ENCODE measurements at regions not wholly inside any gene's neighbourhood (a gene's known extent, or its start where the extent isn't known, plus 50 kb on each side); places are given as distances from the start of the nearest gene placed in this dataset.

DNA sequence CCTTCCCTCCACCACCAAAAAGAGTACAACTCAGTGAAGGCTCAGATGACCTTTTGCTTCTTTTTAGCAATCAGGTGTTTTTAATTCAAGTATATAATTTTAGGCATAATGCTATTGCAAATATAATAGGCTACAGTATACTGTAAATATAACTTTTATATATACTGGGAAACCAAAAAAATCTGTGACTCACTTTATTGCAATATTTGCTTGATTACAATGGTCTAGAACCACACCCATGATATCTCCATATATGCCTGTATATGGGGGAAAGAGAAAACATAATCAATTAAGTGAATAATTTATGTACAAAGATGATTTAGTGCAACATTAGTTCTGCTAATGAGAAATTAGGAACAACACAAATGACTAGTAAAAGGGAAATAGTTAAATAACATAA lies 134.3 kb downstream of the TLE3 start:
- no peak for DNase-seq

DNA sequence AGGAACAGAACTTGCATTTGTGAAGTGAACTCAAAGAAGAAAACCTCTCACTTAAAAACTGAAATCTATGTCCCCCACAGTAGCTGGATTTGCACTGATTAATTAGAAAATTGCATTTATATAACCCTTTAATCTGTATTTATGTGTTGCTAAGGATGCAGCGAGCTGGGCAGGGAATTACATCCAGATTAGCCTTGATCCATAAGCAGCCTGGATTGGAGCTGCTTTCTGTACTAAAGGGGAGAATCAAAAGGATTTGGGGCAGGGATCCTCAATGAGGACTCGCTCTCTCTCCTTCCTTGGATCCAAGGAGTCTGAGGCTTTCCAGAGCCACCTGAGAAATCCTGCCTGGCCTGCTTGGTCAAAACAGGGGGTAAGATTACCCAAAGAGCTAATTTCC lies 125.9 kb downstream of the TLE3 start:
- no peak for DNase-seq

DNA sequence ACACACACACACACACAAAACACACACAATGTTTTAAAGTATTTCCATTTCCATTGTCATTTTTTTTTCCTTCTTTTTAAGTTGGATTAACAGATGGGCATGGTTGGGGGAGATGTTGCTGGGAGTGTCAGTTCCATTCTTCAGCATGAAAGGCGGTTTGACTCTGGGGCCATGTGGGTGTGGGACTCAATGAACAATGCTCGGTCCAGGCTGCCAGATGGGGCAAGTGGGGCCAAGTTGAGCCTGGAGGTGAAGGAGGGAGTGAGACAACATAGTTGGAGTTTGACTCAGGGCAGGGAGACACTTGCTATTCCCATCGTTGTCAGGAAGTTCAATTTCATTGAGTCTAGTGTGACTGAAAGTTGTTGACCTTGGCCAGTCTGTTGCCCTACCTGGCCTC lies 125.3 kb downstream of the TLE3 start:
- DNase-seq, result no peak

DNA sequence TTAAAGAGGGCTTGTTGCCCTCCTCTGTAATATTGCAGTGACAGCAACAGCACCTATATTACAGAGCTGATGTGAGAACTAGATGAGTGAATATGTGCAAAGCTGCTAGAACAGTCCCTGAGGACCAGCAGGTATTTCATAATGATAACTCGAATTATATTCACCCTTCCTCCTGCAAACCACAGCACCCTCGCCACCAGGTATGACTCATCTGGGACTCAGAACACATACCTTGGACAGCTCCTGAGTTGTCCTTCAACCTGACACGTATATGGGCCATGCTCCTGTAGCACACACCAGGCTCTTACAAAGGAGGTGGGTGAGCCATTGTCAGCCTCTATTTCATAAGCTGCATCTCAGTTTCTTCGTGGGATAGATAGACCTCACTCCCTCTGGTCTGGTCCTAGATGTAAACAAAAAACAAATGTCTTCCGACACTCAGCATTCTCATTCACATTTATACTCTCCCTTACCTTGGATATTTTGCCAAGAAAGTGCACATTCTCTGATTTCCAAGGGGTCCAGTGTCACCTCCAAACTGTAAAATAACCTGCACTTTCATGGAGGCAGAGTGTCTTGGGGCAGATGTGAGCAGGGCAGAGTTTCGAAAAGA lies 124.5 kb downstream of the TLE3 start:
- DNase-seq, result no peak

DNA sequence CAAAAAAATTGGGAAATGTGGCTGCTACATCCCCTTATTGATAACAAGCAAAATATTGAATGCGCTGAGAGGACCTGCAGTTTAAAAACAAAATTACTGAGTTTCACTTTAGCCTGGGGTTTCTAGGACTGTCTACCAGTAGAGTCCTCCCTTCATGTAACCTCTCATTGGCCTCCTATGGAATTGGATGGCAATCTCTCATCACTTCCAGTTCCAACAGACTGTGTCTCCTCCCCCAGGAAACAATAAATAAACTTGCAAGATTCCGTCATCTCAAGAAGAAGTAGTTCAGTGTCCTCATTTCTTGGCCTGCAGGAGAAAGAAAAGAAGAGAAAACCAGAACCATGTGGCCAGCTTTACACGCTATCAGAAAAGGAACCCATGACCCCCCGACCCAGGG lies 123.8 kb downstream of the TLE3 start:
- DNase-seq, result no peak

DNA sequence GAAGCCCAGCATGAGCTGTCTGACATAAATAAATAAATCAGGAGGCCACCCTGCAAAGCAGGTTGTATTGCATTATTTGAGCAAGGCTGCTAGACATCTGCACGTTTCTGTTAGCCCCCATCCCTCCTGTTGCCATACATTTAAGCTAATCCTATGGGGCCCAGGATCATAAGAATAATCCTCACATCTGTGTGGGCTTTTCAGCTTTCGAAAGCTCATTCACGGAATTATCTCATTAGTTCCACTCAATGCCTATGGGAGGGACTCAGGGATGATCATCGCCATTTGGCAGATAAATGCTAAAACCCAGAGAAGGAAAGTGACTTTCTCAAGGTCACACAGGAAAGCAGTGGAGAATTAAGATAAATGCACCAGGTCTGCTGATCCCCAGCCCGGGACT lies 123.4 kb downstream of the TLE3 start:
- no peak for DNase-seq

DNA sequence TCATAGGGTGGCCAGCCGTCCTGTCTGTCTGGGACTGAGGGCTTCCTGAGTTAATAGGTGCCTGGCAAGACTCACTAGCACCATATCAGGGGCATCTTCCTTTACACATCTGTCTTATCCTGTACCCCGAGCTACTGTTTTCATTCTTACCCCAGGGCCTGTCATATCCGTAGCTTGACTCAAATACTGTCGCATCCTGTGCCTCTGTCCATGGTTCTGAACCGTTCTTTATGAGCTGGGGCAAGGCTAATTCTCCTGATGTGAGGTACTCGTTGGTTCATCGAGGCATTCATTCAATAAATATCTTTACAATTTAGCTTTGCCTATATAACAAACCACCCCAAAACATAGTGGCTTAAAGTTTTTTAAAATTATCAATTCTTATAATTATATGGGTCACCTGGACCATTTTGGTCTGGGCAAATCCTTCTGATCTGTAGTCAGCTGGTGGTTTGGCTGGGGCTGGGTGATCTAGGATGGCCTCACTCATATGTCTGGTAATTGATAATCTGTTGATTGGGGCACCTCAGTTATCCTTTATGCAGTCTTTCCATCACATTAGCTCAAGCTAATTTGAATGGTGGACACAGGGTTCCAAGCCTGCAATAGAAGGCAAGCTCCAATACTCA lies 121.2 kb downstream of the TLE3 start:
- no peak for DNase-seq

DNA sequence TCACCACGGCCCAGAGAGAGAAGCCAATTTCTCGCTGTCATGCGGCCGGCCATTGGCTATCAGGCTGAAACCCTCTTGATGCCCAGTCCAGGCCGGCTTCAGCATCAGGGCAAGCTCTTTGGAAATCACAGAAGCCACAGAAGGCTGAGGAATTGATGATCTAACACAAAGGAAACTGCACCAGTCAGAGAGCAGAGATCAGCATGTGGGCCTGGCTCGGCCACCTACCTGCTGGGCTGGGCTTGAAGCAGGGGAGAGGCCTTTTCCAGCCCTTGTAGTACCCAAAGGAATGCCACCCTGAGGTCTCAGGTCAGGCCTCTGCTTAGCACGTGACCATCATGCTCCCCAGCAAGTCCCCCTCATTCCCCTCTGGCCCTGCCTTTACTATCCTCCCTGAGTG lies 119.1 kb downstream of the TLE3 start:
- DNase-seq, result no peak

DNA sequence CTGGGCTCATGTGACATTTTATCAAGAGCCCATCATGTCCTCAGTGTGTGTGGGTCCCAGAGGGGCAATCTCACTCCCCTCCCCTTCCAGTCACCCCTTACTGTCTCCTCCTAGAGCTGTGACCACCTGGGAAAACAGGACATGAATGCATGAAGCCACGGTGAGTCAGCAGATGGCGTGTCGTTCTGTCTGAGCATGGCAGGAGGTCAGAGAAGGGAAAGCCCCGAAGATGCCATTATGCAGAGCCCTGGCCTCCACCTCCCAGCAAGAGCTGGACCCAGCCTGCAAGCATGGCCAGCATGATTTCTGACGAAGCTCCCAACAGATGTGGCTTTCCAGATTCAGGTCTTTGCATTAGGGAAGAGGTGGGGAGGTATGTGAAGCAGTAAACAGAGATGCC lies 118.5 kb downstream of the TLE3 start:
- DNase-seq, result no peak

DNA sequence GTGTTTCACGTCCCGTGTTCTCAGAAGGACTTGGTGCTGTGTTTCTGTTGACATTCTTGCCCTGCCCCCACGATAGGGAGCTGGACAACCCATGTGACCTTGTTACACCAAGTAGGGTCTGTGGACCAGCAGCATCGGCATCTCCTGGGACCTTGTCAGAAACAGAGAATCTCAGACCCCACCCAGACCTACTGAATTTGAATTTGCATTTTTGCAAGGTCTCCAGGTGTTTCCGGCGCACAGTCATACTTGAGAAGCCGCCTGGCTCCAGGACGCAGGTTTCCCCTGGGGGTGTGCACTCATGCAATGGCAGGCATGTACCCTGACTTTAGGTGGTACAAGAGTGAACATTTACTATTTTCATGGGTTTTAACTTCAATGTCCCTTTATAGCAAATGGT lies 117.9 kb downstream of the TLE3 start:
- no peak for DNase-seq

DNA sequence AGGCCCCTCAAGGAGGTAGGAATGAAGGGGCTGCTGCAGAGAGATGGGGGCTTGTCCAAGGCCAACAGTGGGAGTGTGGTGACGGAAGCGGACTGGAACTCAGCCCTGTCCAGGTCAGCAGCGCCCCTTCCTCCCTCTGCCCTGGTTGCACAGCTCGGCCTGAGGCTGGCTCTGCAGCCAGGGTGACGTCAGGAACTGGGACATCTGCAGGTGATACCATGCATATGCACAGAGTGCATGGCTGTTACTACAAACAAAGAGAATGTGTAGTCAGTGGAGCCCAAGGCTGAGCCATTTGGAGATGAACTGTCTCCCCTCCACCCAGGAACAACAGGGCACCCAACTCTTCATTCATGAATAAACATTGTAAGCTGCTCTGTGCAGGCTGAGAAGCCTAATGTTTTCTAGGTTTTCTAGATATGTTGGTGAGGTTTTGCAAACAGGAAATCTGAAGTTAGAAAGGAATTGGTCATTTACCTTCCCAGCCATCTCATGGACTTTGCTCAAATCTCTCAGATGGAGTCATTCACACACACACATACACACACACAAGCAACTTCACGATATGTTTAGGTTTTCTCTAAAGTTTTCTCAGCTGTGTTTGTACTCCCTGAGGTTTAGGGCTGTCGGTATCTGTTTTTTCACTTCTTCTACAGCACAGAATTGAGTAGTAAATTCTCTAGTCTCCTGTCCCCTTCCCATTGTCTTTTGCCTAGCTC lies 117.2 kb downstream of the TLE3 start:
- no peak for DNase-seq

DNA sequence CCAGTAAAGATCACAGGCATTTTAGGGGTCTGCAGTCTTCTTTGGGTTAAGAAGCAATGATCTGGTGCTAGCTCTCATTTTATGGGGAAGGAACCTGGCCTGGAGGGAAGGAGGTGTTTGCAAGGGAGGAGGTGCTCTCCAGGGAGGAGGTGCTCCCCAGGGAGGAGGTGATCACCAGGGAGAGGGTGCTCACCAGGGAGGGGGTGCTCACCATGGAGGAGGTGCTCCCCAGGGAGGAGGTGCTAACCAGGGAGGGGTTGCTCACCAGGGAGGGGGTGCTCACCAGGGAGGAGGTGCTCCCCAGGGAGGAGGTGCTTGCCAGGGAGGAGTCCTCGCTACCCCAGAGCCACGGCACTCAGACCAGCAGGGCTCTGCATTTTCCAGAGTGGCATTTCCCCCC lies 115.7 kb downstream of the TLE3 start:
- DNase-seq, result no peak

DNA sequence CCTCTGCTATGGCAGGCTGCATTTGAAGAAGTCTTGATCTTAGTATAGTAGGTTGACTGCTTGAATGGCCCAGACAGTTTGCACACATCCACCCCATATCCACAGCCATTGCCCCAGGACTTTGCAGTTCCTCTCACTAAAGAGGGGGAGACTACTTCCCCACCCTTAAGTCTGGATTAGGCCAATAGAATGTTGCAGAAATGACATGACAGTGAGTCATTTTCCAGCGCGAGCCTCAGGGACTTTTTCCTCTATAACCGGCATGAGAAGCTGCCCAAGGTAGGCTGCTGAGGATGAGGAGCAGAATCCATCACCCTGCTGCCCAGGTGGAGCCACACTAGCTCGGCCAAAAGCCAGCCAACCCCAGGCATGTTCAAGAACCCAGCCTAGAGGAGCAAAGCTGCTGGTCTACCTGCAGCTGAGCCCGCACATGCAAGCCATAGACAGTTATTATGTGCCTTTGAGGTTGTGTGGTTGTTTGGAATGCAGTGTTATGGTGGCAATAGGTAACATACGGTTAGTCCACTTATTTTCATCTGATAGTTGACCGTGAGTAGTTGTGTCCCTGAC lies 113.9 kb downstream of the TLE3 start:
- no peak for DNase-seq

DNA sequence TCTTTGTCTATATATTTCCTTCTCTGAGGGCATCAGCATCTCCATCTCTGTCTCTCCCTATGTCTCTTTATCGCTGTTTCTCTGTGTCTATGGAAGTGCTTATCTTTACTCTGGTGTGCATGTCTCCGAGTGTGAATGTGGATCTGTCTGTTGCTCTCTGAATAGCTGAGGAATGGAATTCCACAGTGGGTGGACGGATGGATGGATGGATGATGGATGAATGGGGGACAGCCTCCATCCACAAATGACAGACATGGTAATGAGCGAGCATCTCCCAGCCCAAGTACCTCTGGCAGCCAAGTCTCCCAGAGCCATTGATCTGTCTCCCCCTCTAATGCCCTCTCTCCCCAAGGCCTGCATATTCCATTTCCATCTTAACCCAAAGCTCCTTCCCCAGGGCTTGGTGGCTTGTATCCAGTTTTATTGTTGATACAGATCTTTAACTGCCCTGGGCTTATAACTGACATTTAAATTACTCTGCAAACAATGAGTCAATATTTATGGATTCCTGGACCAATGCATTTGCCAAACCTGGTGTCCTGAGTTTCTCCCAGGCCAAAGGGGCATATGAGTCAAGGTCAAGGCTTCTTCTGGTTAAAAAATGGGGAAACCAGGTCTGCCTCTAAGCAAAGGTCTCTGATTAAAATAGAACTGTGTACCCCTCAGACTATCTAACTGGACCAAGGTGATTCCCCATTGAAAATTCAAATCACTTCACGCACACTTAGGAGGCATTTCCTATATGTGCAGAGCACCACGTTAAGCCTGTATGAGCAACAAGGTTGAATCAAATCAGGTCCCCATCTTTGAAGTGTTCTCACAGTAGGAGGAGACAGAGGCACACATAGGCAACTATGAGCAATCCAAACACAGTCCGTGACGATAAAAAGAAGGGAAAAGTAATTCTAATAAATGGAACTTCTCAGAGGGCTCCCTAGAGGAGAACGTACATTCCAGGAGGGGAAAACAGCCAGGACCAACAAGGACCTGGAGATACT lies 109.9 kb downstream of the TLE3 start:
- no peak for DNase-seq

DNA sequence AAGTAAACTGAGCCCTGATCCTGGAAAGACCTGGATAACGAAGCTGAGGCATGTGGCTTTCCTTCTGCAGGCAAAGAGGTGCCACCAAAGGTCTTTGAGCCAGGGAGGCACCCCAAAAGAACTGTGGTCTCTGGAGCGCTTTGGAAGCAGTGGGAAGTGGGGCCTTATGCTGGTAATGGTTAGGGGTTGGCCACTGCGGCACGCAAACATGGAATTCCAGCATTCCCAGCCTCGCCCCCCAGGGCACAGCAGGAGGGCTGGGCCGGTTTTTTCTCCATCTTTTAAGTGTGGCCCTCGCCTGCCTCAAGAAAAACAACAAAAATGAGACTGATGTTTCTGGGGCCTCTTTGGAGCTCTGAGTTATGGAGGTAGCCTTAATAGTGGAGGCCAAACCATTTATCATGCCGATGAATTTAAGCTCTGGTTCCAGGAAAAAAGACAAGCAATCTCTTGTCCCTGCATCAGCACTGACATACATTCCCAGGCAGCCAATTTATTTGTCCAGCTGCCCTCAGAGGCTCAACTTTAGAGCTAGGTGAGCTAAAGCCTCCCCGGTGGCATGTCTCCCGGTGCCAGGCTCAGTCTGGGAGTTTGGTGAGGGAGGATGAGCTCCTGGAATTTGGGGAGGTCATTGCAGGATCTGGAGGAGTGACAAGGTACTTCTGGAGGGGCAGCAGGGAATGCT lies 109.0 kb downstream of the TLE3 start:
- no peak for DNase-seq

DNA sequence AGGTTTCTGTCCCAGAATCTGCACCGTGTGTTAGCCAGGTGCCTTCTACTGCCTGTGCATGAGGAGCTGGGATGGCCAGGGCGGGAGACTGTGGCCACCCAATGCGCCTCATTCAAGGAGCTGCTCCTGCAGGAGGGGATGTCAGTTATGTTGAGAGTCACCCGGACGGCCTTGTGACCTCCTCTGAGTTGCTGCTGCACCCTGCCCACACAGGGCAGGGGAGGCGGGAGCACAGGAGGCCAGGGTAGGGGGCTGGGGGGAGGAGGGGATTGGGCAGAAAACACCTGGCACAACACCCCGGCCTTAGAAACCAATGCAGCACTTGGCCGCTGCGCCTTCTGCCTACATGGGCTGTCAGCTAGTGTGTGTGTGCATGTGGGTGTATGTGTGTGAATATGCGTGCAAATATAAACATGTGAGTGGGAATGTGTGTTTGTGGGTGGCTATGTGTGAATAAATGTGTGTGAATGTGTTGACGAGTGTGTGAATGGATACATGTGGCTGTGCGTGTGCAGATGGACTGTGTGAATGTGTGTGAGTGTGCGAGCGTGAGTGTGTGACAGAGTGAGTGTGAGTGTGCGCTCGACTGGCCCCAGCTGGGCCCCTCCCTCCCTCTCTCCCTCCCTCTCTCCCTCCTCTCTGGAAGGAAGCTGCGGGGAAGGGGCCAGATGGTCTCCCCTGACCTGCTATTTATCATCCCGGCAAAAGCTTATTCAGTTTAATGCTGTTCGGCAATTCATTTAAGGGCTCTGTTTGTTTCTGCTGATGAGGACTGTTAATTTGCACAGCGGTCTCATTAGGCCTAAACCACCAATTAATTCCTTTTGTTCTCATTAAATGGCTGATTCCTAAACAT lies 106.9 kb downstream of the TLE3 start:
- no peak for DNase-seq

DNA sequence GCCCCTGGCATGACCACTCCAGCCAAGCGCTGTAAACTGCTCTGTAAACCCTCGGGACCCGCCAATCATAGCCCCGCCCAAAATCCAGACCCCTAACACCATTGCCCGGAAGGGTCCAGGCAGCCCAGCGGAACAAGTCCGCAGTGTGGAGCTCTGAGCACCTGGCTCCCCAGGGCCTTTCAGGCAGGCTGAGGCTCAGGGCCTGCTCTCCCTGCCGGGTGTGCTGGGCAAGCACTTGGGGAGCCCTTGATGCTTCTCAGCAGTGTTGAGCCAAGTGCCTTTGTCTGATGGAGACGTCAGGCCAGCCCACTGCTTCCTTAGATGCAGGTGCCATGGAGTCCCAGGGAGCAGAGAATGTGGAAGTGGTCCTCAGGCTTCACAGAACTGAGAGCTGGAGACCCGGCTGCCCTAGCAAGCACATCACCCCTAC lies 106.2 kb downstream of the TLE3 start:
- DNase-seq, result no peak

DNA sequence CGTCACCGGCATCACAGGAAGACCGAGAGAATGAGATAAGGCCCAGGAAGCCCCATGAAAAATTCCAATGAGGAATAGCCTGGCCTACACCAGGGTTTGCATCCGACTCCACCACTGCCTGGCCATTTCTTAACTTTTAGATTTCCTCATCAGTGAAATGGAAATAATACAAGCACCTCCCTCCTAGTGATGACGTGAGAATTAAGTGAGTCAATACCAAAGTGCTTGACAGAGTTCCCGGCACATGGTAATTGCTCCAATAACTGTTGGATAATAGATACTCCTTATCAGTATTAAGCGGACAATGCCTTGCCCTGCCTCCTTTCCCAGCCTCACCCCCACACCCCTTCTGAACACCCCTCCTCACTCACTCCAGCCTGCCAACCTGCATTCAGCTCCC lies 105.4 kb downstream of the TLE3 start:
- no peak for DNase-seq

DNA sequence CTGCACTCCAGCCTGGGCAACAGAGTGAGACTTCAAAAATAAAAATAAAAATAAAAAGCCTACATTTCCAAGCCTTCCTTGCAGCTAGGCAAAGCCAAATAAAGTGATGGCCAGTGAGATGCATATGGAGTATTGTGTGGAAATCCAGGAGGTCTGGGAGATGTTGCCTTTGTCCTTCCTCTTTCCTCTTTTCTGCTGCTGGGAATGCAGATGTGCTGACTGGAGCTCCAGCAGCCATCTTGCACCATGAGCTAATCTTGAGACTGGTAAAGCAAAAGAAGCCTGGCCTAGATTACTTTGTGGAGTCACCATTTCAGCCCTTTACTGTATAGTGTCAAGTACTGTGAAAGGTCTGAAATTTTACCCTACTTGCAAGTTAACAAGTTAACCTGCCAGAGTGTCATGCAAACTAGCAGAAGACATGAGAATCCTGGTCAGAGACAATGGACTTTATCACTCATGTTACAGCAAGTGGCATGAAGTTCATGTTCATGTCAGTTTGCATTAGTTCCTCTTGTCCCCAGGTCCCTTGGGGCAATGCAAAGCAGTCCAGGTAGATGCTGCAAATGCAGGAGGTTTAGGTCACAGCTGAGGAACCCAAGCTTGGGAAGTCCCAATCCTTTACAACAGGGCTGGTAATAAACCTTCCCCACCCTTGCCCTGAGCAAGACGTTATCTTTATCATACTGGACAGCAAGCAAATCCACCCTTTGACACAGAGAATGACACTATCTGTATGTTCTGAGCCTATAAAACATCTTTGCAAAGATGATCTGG lies 103.1 kb downstream of the TLE3 start:
- no peak for DNase-seq

Data from GOT3 (cell line).